HL-60 (cell line): ENCODE measurements at regions not wholly inside any gene's neighbourhood (a gene's known extent, or its start where the extent isn't known, plus 50 kb on each side); places are given as distances from the start of the nearest gene placed in this dataset.

Experiments
- GABPA ChIP-seq: IDR thresholded peaks from 2 replicates; pipeline ENCODE4 v1.6.1; 2012; ENCODE audit warnings: low read depth
- POLR2AphosphoS5 ChIP-seq: IDR thresholded peaks from 2 replicates; pipeline ENCODE4 v1.6.1; 2012; ENCODE audit warnings: low read depth
- TF ChIP-seq, protein P1 (sequence below): IDR thresholded peaks from one replicate; pipeline ENCODE4 v1.5.1; 2011; ENCODE audit warnings: low read length, control low read depth, inconsistent platforms; ENCODE audit not compliant: insufficient read depth
- TF ChIP-seq, protein P2 (sequence below): IDR thresholded peaks from 2 replicates; pipeline ENCODE4 v1.6.1; 2012; ENCODE audit warnings: low read depth; ENCODE audit not compliant: insufficient replicate concordance

DNA sequence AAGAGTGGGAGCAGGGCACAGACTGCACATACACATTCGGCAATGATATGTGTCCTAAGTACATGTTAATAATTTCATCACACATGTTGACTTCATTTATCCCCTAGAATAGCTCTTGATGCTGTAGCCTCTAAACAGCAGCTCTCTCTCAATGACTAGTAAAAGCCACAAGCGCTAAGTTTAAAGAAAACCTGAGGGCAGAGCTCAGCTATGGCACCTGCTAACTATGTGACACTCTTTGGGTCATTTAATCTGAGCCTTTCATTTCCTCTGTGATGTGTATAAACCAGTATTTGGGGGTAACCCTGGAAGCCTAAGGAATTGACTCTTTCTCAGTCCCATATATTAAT lies 140.6 kb upstream of the MOCS2 start:
- TF ChIP-seq, protein P1, sequence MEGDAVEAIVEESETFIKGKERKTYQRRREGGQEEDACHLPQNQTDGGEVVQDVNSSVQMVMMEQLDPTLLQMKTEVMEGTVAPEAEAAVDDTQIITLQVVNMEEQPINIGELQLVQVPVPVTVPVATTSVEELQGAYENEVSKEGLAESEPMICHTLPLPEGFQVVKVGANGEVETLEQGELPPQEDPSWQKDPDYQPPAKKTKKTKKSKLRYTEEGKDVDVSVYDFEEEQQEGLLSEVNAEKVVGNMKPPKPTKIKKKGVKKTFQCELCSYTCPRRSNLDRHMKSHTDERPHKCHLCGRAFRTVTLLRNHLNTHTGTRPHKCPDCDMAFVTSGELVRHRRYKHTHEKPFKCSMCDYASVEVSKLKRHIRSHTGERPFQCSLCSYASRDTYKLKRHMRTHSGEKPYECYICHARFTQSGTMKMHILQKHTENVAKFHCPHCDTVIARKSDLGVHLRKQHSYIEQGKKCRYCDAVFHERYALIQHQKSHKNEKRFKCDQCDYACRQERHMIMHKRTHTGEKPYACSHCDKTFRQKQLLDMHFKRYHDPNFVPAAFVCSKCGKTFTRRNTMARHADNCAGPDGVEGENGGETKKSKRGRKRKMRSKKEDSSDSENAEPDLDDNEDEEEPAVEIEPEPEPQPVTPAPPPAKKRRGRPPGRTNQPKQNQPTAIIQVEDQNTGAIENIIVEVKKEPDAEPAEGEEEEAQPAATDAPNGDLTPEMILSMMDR, result no peak
- TF ChIP-seq POLR2AphosphoS5 (no peak), GABPA (no peak)
- TF ChIP-seq, protein P2, sequence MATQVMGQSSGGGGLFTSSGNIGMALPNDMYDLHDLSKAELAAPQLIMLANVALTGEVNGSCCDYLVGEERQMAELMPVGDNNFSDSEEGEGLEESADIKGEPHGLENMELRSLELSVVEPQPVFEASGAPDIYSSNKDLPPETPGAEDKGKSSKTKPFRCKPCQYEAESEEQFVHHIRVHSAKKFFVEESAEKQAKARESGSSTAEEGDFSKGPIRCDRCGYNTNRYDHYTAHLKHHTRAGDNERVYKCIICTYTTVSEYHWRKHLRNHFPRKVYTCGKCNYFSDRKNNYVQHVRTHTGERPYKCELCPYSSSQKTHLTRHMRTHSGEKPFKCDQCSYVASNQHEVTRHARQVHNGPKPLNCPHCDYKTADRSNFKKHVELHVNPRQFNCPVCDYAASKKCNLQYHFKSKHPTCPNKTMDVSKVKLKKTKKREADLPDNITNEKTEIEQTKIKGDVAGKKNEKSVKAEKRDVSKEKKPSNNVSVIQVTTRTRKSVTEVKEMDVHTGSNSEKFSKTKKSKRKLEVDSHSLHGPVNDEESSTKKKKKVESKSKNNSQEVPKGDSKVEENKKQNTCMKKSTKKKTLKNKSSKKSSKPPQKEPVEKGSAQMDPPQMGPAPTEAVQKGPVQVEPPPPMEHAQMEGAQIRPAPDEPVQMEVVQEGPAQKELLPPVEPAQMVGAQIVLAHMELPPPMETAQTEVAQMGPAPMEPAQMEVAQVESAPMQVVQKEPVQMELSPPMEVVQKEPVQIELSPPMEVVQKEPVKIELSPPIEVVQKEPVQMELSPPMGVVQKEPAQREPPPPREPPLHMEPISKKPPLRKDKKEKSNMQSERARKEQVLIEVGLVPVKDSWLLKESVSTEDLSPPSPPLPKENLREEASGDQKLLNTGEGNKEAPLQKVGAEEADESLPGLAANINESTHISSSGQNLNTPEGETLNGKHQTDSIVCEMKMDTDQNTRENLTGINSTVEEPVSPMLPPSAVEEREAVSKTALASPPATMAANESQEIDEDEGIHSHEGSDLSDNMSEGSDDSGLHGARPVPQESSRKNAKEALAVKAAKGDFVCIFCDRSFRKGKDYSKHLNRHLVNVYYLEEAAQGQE, result no peak
